ENCODE measurements at regions not wholly inside any gene's neighbourhood (a gene's known extent, or its start where the extent isn't known, plus 50 kb on each side); places are given as distances from the start of the nearest gene placed in this dataset.

DNA sequence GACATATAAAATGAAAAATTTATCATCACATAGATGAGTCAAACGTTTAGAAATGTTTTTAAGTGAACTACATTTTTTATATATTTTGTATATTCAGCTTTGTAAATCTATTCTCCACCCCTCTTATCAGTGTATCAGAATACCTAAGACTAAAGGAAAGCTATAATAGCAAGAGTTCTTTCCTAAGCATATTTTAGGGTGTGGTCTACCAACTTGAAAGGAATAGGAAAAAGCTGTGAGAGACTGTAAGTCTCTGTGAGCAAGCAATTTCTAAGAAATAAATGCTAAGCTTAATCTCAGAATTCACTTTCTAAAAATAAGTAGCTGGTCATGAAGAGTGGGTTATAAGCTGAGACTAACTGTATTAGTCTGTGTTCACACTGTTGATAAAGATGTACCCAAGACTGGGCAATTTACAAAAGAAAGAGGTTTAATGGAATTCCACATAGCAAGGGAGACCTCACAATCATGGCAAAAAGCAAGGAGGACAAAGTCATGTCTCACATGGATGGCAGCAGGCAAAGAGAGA lies 175.4 kb upstream of the PREP start:
- TF ChIP-seq, protein P1, sequence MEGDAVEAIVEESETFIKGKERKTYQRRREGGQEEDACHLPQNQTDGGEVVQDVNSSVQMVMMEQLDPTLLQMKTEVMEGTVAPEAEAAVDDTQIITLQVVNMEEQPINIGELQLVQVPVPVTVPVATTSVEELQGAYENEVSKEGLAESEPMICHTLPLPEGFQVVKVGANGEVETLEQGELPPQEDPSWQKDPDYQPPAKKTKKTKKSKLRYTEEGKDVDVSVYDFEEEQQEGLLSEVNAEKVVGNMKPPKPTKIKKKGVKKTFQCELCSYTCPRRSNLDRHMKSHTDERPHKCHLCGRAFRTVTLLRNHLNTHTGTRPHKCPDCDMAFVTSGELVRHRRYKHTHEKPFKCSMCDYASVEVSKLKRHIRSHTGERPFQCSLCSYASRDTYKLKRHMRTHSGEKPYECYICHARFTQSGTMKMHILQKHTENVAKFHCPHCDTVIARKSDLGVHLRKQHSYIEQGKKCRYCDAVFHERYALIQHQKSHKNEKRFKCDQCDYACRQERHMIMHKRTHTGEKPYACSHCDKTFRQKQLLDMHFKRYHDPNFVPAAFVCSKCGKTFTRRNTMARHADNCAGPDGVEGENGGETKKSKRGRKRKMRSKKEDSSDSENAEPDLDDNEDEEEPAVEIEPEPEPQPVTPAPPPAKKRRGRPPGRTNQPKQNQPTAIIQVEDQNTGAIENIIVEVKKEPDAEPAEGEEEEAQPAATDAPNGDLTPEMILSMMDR (conservative IDR thresholded peaks at IDR 0.05) = no peak
- no peak for TF ChIP-seq EZH2 (IDR thresholded peaks at IDR 0.05; ENCODE audit: low read depth)

Measured in PC-9 (cell line).